Erythroblast (primary cell): ENCODE measurements at regions not wholly inside any gene's neighbourhood (a gene's known extent, or its start where the extent isn't known, plus 50 kb on each side); places are given as distances from the start of the nearest gene placed in this dataset.

Experiments used
- GATA1 ChIP-seq: IDR thresholded peaks from 2 replicates; pipeline ENCODE4 v1.6.1; 2011; ENCODE audit warnings: low read depth, mild to moderate bottlenecking, control low read depth, low read length, moderate library complexity
- POLR2A ChIP-seq: IDR thresholded peaks from 2 replicates; pipeline ENCODE4 v1.6.1; 2011; ENCODE audit warnings: mild to moderate bottlenecking, low read length

DNA sequence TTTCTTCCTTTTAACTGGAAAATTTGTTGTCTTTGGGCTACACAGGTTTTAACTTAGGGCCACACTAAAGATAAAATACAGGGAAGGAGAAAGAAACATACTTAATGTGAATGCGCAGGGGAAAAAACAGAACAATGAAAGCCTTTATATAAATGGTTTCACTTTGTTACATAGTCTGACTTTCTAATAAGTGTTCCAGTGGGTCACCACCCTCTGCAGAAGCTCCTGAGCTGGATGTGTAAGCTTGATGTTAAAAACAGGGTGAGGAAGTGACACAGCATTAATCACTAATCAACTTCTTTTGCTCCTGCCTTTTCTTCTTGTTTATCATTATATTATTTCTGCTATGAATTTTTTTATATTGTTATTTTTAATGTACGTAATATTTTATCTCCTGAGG, 445.6 kb upstream of the CA10 start:
- TF ChIP-seq POLR2A: no peak
- no peak for TF ChIP-seq GATA1
